ENCODE measurements at regions not wholly inside any gene's neighbourhood (a gene's known extent, or its start where the extent isn't known, plus 50 kb on each side); places are given as distances from the start of the nearest gene placed in this dataset.

DNA sequence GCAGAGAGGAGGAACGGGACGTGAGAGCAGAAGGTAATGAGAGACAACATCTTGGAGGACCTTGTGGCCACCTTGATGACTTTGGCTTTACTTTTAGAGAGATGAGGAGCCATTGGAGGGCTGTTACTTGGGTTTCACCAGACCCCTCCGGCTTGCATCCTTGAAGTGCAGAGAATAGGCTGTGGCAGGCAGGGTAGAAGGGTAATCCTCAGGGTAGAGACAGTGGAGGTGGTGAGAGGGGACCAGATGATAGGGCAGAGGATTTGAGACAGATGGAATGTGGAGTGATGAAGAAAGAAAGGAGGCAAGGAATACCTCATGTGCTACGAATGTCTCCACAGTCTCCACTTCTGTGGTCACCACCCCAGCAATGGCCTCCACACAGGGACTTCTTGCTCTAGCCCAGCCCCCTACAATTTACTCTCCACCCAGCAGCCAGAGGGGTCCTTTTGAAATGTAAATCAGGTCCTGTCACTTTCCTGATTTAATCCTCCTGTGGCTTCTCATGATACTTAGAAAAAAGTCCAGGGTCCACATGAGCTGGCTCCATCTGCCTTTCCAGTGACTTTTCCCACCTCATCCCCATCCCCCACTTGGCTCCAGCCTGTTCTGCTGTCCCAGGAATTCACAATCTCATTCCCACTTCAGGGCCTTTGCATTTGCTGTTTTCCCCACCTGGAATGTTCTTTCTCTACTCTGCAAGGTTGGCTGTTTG, 115.0 kb downstream of the PJA1 start:
- DNase-seq (ENCODE audit: low read depth, low spot score) (no peak), FAIRE-seq (no peak), ATAC-seq (no peak)
- Histone ChIP-seq H3K9ac (ENCODE audit: control insufficient read depth, insufficient read depth, low read length) (no peak overlapping the region), H3K4me3 (no peak overlapping the region), H3K27me3 (replicated peaks in 1 of 2; ENCODE audit: control insufficient read depth in 2 of 2, insufficient read depth in 2 of 2, low read length in 1 of 2) (0 out of 4 replicates have a peak, but pooled peaks cover 0 to 2% of the 10 kb centered on the region in 2 experiments), H2AFZ (ENCODE audit: control insufficient read depth, low read depth, low read length) (no peak overlapping the region), H3K9me3 (replicated peaks; ENCODE audit: control insufficient read depth, insufficient read depth, low read length) (no peaks in the 10 kb centered on the region), H3K27ac (ENCODE audit: control insufficient read depth, insufficient read depth) (no peak overlapping the region), H3K4me2 (ENCODE audit: control insufficient read depth, insufficient read depth) (no peak overlapping the region), H3K79me2 (ENCODE audit: control insufficient read depth, insufficient read depth, low read length) (no peaks in the 10 kb centered on the region), H3K4me1 (ENCODE audit: control insufficient read depth, insufficient read depth, low read length) (no peaks in the 10 kb centered on the region), H3K36me3 (ENCODE audit: control insufficient read depth in 2 of 2, insufficient read depth in 2 of 2, low read length in 1 of 2) (no peaks in the 10 kb centered on the region), H4K20me1 (ENCODE audit: control insufficient read depth, insufficient read depth) (no peaks in the 10 kb centered on the region)
- TF ChIP-seq MAX (IDR thresholded peaks at IDR 0.05; ENCODE audit: low read depth, low read length), result no peak
- no peak for TF ChIP-seq STAT1 (conservative IDR thresholded peaks at IDR 0.05)
- no peak for TF ChIP-seq NFYB (IDR thresholded peaks at IDR 0.05; ENCODE audit: insufficient read depth, low read depth, low read length)
- TF ChIP-seq STAT3 (IDR thresholded peaks at IDR 0.05; ENCODE audit: low read depth, low read length), result no peak
- no peak for TF ChIP-seq MEF2A (IDR thresholded peaks at IDR 0.05; ENCODE audit: insufficient read depth, low read depth, low read length)
- TF ChIP-seq TCF7 (IDR thresholded peaks at IDR 0.05; ENCODE audit: borderline replicate concordance), result no peak
- no peak for TF ChIP-seq KLF5 (IDR thresholded peaks at IDR 0.05; ENCODE audit: partially characterized antibody)
- TF ChIP-seq BHLHE40 (IDR thresholded peaks at IDR 0.05; ENCODE audit: borderline replicate concordance in 1 of 2, low read depth in 2 of 2, low read length in 1 of 2), result no peak
- no peak for TF ChIP-seq YY1 (IDR thresholded peaks at IDR 0.05; ENCODE audit: low read depth, low read length)
- no peak for TF ChIP-seq WRNIP1 (IDR thresholded peaks at IDR 0.05; ENCODE audit: borderline replicate concordance, low read depth, low read length)
- no peak for TF ChIP-seq ELK1 (IDR thresholded peaks at IDR 0.05; ENCODE audit: low read depth, low read length)
- TF ChIP-seq JUND (IDR thresholded peaks at IDR 0.05; ENCODE audit: low read depth, low read length), result no peak
- TF ChIP-seq ASH2L (IDR thresholded peaks at IDR 0.05; ENCODE audit: borderline replicate concordance, low read depth), result no peak
- TF ChIP-seq NRF1 (conservative IDR thresholded peaks at IDR 0.05; ENCODE audit: low read depth, low read length), result no peak
- TF ChIP-seq, protein P1, sequence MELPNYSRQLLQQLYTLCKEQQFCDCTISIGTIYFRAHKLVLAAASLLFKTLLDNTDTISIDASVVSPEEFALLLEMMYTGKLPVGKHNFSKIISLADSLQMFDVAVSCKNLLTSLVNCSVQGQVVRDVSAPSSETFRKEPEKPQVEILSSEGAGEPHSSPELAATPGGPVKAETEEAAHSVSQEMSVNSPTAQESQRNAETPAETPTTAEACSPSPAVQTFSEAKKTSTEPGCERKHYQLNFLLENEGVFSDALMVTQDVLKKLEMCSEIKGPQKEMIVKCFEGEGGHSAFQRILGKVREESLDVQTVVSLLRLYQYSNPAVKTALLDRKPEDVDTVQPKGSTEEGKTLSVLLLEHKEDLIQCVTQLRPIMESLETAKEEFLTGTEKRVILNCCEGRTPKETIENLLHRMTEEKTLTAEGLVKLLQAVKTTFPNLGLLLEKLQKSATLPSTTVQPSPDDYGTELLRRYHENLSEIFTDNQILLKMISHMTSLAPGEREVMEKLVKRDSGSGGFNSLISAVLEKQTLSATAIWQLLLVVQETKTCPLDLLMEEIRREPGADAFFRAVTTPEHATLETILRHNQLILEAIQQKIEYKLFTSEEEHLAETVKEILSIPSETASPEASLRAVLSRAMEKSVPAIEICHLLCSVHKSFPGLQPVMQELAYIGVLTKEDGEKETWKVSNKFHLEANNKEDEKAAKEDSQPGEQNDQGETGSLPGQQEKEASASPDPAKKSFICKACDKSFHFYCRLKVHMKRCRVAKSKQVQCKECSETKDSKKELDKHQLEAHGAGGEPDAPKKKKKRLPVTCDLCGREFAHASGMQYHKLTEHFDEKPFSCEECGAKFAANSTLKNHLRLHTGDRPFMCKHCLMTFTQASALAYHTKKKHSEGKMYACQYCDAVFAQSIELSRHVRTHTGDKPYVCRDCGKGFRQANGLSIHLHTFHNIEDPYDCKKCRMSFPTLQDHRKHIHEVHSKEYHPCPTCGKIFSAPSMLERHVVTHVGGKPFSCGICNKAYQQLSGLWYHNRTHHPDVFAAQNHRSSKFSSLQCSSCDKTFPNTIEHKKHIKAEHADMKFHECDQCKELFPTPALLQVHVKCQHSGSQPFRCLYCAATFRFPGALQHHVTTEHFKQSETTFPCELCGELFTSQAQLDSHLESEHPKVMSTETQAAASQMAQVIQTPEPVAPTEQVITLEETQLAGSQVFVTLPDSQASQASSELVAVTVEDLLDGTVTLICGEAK (IDR thresholded peaks at IDR 0.05; ENCODE audit: borderline replicate concordance), result no peak
- POLR2A ChIA-PET, result no interaction called here
- RAD21 ChIA-PET (ENCODE audit: unreplicated experiment), result no interaction called here
- no TSS peak for BruUV-seq (replicated peaks)
- in situ Hi-C loops (cut with MboI) (no loop called here), intact Hi-C loops (cut with micrococcal nuclease; ENCODE audit: unreplicated experiment) (loop anchor here (10.0 kb wide), 1 partner anchor 65 kb away; no protein-coding TSS in a partner anchor)
- CTCF ChIA-PET, result no interaction called here
- 0% methylated on average over 4 of the region's 4 CpGs for WGBS (ENCODE audit: insufficient coverage, insufficient replicate concordance, low lambda C conversion rate, missing lambda C conversion rate)
- SMC1A ChIA-PET (ENCODE audit: uncharacterized antibody, unreplicated experiment), result no interaction called here

Data from GM12878 (cell line).